Liver (tissue), 7 donors: ENCODE measurements at regions not wholly inside any gene's neighbourhood (a gene's known extent, or its start where the extent isn't known, plus 50 kb on each side); places are given as distances from the start of the nearest gene placed in this dataset.

Source experiments
- DNase-seq: peaks from one replicate; pipeline ENCODE4 v3.0.0-alpha.2; 2017; ENCODE audit warnings: low spot score
- H3K27ac ChIP-seq, 2 donors: one replicate each; pipeline ENCODE4 v1.7.0; 2013; ENCODE audit warnings: inconsistent platforms in 2 of 2, low read length in 2 of 2, control low read depth in 1 of 2, low read depth in 1 of 2, mild to moderate bottlenecking in 1 of 2
- H3K27me3 ChIP-seq, 4 donors: one replicate each; pipeline versions ENCODE4 v1.6.1 to v1.7.0; 2013; ENCODE audit warnings: low read length in 3 of 4, inconsistent platforms in 1 of 4, mild to moderate bottlenecking in 1 of 4, moderate library complexity in 1 of 4; ENCODE audit not compliant: control insufficient read depth in 4 of 4, insufficient read depth in 4 of 4
- H3K36me3 ChIP-seq, 4 donors: one replicate each; pipeline versions ENCODE4 v1.6.1 to v1.7.0; 2013; ENCODE audit warnings: low read length in 3 of 4, mild to moderate bottlenecking in 3 of 4, low read depth in 1 of 4, moderate library complexity in 1 of 4; ENCODE audit not compliant: control insufficient read depth in 4 of 4, insufficient read depth in 3 of 4
- H3K4me1 ChIP-seq, 4 donors: one replicate each; pipeline versions ENCODE4 v1.6.1 to v1.7.0; 2013; ENCODE audit warnings: low read length in 3 of 4, mild to moderate bottlenecking in 3 of 4, moderate library complexity in 1 of 4; ENCODE audit not compliant: control insufficient read depth in 4 of 4, insufficient read depth in 4 of 4
- H3K4me3 ChIP-seq, 3 donors: one replicate each; pipeline versions ENCODE4 v1.6.1 to v1.7.0; 2013; ENCODE audit warnings: low read length in 3 of 3, control low read depth in 1 of 3, low read depth in 1 of 3, mild to moderate bottlenecking in 1 of 3
- H3K9ac ChIP-seq, 2 donors: one replicate each; pipeline ENCODE4 v1.7.0; 2013; ENCODE audit warnings: low read length in 2 of 2, mild to moderate bottlenecking in 2 of 2, moderate library complexity in 2 of 2, control low read depth in 1 of 2, low read depth in 1 of 2
- H3K9me3 ChIP-seq, 4 donors: one replicate each; pipeline versions ENCODE4 v1.6.1 to v1.7.0; 2013; ENCODE audit warnings: low read length in 3 of 4; ENCODE audit not compliant: control insufficient read depth in 4 of 4
- EGR1 ChIP-seq, 2 donors: IDR thresholded peaks; 2 replicates each; pipeline ENCODE4 v1.6.1; 2016 to 2018; ENCODE audit warnings: antibody characterized with exemption in 2 of 2, low read depth in 2 of 2
- FOXA1 ChIP-seq: IDR thresholded peaks from 2 replicates; pipeline ENCODE4 v1.6.1; 2016; ENCODE audit warnings: antibody characterized with exemption
- HNF4A ChIP-seq, 2 donors: conservative IDR thresholded peaks; 2 replicates each; pipeline ENCODE4 v1.6.1; 2016; ENCODE audit warnings: antibody characterized with exemption in 2 of 2, mild to moderate bottlenecking in 2 of 2
- JUND ChIP-seq, 2 donors: IDR thresholded peaks; 2 replicates each; pipeline ENCODE4 v1.6.1; 2016; ENCODE audit warnings: antibody characterized with exemption in 2 of 2
- NR2F2 ChIP-seq: IDR thresholded peaks from 2 replicates; pipeline ENCODE4 v1.6.1; 2016; ENCODE audit warnings: antibody characterized with exemption
- RAD21 ChIP-seq, 2 donors: IDR thresholded peaks; 2 replicates each; pipeline ENCODE4 v1.6.1; 2016; ENCODE audit warnings: antibody characterized with exemption in 2 of 2, mild to moderate bottlenecking in 2 of 2
- REST ChIP-seq: IDR thresholded peaks from 2 replicates; pipeline ENCODE4 v1.6.1; 2016; ENCODE audit warnings: antibody characterized with exemption, mild to moderate bottlenecking
- RXRA ChIP-seq, 2 donors: IDR thresholded peaks; 2 replicates each; pipeline ENCODE4 v1.6.1; 2017 to 2018; ENCODE audit warnings: antibody characterized with exemption in 2 of 2, mild to moderate bottlenecking in 1 of 2
- SP1 ChIP-seq: IDR thresholded peaks from 2 replicates; pipeline ENCODE4 v1.6.1; 2018; ENCODE audit warnings: antibody characterized with exemption, mild to moderate bottlenecking
- YY1 ChIP-seq: IDR thresholded peaks from 2 replicates; pipeline ENCODE4 v1.6.1; 2016; ENCODE audit warnings: antibody characterized with exemption, mild to moderate bottlenecking
- TF ChIP-seq, protein P1 (sequence below): fragments of 150-350 bp; IDR thresholded peaks from 2 replicates; pipeline ENCODE4 v1.5.1; 2017; ENCODE audit warnings: improper control_type of control experiment, low read depth, low read length; ENCODE audit not compliant: missing input control
- donor health status: healthy.
- donor health status: healthy.
- donor health status: healthy.
- donor health status: healthy.

GRCh38 chr12:92641291-92641690, 61.5 kb upstream of the PLEKHG7 start (continued):
- TF ChIP-seq REST (no peak), NR2F2 (no peak), SP1 (no peak), YY1 (no peak), RXRA (IDR thresholded peaks at IDR 0.05) (no peak)

- DNase-seq = no peak
- Histone ChIP-seq H3K9me3 (no peaks in the 10 kb centered on the region), H3K36me3 (no peaks in the 10 kb centered on the region), H3K4me3 (no peak overlapping the region), H3K4me1 (no peaks in the 10 kb centered on the region), H3K9ac (no peak overlapping the region), H3K27me3 (no peaks in the 10 kb centered on the region), H3K27ac (no peak overlapping the region)
- TF ChIP-seq HNF4A (conservative IDR thresholded peaks at IDR 0.05) = no peak
- TF ChIP-seq JUND (IDR thresholded peaks at IDR 0.05) = no peak
- no peak for TF ChIP-seq EGR1 (IDR thresholded peaks at IDR 0.05; ENCODE audit: low read depth in 2 of 2)
- TF ChIP-seq FOXA1 = no peak
These were observed 62.1 kb upstream of the PLEKHG7 start for GRCh38 chr12:92640691-92641090.

GRCh38 chr12:92639017-92639416, 63.8 kb upstream of the PLEKHG7 start:
- H3K27ac ChIP-seq = no peak overlapping the region
- no peaks in the 10 kb centered on the region for H3K9me3 ChIP-seq
- no peak overlapping the region for H3K4me3 ChIP-seq
- no peaks in the 10 kb centered on the region for H3K27me3 ChIP-seq
- no peaks in the 10 kb centered on the region for H3K36me3 ChIP-seq
- no peak overlapping the region for H3K9ac ChIP-seq
- H3K4me1 ChIP-seq = no peaks in the 10 kb centered on the region
- TF ChIP-seq RAD21 (IDR thresholded peaks at IDR 0.05) (no peak), REST (no peak), EGR1 (IDR thresholded peaks at IDR 0.05; ENCODE audit: low read depth in 2 of 2) (no peak)
- TF ChIP-seq, protein P1, sequence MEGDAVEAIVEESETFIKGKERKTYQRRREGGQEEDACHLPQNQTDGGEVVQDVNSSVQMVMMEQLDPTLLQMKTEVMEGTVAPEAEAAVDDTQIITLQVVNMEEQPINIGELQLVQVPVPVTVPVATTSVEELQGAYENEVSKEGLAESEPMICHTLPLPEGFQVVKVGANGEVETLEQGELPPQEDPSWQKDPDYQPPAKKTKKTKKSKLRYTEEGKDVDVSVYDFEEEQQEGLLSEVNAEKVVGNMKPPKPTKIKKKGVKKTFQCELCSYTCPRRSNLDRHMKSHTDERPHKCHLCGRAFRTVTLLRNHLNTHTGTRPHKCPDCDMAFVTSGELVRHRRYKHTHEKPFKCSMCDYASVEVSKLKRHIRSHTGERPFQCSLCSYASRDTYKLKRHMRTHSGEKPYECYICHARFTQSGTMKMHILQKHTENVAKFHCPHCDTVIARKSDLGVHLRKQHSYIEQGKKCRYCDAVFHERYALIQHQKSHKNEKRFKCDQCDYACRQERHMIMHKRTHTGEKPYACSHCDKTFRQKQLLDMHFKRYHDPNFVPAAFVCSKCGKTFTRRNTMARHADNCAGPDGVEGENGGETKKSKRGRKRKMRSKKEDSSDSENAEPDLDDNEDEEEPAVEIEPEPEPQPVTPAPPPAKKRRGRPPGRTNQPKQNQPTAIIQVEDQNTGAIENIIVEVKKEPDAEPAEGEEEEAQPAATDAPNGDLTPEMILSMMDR = no peak
- DNase-seq = no peak
